NCI-H524 (cell line): ENCODE measurements at regions not wholly inside any gene's neighbourhood (a gene's known extent, or its start where the extent isn't known, plus 50 kb on each side); places are given as distances from the start of the nearest gene placed in this dataset.

Source experiments
- DNase-seq, 2 experiments: peaks; one replicate each; lab custom pipeline; 2025; lab: John Stamatoyannopoulos, UW

GRCh38 chr11:116473206-116473769, 299.5 kb downstream of the BUD13 start:
- DNase-seq = peak in 1 of 2 experiments; percentile 39

DNA sequence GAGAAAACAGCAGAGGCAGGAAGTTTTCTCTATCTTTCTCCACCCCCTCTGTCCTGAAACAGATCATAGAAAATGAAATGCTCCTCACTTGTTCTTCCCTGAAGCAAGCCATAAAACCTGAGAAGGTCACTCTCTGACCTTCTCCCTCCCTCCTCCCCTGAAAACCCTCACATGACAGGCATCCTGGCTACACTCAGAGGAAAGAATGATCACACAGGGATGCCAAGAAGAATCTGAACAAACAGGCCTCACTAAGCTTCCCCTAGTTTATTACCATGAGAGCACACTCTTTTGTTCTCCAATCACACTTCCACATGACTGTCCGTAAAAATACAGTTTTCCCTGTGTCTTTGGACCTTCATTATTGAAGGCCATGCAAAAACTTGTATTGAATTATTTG, 300.1 kb downstream of the BUD13 start:
- no peak for DNase-seq

DNA sequence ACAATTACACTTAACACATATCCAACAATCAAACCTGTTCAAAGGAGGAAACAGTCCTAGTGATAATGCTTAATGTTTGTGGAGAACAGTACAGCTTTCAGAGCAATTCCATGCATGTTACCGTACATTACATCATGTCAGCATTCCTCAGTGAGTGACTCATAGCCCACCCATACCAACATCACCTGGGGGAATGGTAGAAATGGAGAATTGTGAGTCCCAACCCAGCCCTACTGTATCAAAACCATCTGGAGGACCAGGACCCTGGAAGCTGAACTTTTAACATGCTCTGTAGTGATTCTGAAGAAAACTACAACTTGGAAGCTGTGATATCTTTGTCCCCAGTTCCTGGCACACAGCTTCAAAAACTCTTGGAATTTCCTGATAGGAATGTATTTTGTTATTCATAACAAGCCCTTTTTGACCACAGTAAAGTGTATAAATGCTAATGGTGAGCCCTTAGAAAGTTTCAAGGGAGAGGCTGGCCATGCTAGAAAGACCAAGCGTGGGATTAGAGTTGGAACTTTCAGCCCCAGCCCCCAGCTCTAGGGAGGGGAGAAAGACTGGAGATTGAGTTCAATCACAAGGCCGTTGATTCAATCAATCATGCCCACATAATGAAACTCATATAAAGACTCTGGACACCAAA, 301.1 kb downstream of the BUD13 start:
- no peak for DNase-seq

DNA sequence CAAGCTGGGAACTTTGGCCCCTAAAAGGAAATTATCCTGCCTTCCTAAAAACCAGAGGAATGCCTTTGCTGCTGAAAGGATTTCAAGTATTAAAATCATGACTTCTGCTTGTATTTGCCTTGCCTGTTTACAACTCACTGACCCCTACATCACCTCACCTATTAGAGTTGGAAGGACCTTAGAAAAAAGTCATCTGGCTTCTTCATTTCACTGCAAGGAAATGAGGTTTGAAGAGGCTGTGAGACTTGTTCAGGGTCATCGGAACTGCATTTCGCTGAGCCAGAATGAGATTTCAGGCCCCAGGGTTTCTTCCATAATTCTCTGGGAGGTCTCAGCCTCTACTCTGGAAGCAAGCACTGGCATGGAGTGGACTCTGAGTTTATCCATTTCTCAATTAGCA, 304.1 kb downstream of the BUD13 start:
- DNase-seq = no peak

- no peak for DNase-seq
Measured at GRCh38 chr11:116467823-116468222, 305.0 kb downstream of the BUD13 start.

DNA sequence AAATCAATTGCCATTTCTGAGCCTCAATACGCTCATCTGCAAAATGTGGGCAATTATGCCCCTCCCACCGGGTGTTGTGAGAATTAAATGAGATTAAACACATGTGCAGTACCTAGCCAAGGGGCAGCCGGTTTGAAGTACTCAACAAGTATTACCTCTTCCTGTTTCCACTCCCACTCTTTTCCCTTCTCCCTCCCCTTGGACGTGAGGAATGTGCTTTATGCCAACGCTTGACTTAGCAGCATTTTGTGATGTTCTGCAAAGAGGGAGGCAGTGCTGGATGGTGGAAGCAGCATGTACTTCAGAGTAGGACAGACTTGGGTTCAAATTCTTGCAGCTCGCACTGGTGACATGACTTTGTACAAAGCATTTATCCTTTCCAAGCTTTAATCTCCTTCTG, 306.0 kb downstream of the BUD13 start:
- peak in 1 of 2 experiments; percentile 23 for DNase-seq

DNA sequence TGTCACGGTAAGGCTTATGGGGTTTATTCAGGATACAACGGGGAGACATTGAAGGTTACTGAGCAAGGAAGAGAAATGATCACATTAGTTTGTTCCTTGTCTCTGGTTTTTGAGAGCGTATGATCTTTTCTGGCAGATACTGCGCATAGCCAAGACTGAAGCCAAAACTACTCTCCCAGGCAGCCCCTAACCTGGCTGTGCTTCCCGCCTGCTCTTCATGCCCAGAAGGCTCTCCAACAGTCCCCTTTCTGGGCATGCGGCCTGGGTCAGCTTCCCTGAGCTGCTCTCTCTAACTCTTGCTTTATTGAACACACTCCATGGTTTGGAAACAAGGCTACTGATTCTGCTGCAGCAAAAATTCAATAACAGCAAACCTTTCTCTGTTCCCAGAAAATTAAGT, 306.6 kb downstream of the BUD13 start:
- DNase-seq = no peak

DNA sequence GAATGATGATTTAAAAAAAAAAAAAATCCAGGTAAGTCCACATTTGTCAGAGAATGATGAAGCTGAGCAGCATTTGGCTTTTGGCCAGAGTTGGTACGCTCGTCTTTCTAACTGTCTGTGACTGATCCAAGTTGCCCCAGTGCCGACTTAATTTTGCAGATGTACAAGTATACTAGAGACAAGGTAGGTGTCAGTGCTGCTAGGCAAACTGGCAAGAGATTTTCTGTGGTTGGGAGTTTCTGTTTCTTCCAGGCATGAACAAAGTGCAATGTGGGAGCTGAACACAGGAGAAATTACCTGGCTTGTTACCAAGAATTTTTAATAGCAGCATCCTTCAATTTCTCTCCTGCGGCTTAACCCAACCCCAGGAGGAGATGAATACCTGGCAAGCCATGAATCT, 307.7 kb downstream of the BUD13 start:
- no peak for DNase-seq

- DNase-seq = peak; percentile 60 to 88
Measured at GRCh38 chr11:116461789-116462188, 311.0 kb downstream of the BUD13 start.

GRCh38 chr11:116460156-116460920, 312.4 kb downstream of the BUD13 start:
- peak in 1 of 2 experiments; percentile 21 for DNase-seq

GRCh38 chr11:116459185-116460045, 313.4 kb downstream of the BUD13 start:
- DNase-seq = peak; percentile 18 to 63

GRCh38 chr11:116458546-116458945, 314.2 kb downstream of the BUD13 start:
- no peak for DNase-seq

DNA sequence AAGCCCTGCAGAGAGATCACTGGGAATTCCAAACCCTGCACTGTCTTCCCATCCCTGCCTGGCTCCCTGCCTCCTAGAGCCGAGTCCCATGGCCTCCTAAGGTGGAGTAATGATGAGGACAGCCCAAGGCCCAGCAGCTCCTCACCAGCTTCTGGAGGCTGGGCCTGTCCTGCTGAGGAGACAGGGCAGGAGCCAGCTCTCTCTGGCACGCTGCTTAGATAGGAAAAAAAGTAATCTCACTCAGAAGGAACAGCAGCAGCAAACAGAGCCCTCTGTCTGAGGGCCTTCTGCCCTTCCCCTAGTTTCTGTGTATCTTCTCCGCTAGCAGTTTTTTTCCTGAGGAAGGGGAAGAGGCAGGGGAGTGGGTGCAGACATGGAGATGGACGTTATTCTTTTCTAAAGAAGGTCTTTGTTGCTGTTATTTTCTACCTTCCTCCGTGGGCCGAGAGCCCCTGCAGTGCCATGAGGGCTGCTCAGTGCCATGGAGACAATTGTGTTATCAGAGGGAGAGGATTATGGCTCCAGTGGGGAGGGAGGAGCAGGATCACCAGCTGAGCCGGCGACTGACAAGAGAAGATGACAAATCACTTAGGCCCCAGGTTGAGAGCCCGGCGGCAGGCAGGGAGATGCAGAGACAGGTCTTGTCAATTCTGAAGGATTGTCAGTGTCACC, 315.3 kb downstream of the BUD13 start:
- peak; percentile 57 to 81 for DNase-seq

DNA sequence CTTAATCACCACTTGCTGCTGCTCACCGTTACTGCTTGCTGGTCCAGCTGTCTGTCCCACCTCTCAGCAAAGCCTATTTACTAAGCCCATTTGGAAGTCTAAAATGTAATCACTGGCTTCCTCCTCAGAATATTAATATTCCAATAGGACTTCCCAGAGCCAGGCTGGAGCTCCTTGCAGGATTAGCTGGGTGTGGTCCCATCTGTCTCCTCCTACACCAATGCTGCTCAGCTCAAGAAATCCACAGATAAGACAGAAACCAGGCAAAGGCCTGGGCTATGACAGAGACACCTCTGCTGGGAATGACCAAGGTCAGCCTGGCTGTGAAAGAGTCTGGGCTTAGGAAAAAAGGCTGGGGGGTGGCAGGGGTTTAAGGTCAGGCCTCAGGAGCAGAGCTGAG, 317.8 kb downstream of the BUD13 start:
- DNase-seq = peak; percentile 78 to 98

GRCh38 chr11:116454020-116454645, 318.7 kb downstream of the BUD13 start:
- DNase-seq = peak; percentile 27 to 75

- DNase-seq = no peak
Measured at GRCh38 chr11:116452461-116452860, 320.3 kb downstream of the BUD13 start.

GRCh38 chr11:116449522-116449921, 323.3 kb downstream of the BUD13 start:
- DNase-seq = no peak

GRCh38 chr11:116446048-116446941, 326.5 kb downstream of the BUD13 start:
- DNase-seq = peak in 1 of 2 experiments; percentile 30

GRCh38 chr11:116445108-116446047, 327.4 kb downstream of the BUD13 start:
- no peak for DNase-seq
